HFFc6 (cell line): ENCODE measurements at regions not wholly inside any gene's neighbourhood (a gene's known extent, or its start where the extent isn't known, plus 50 kb on each side); places are given as distances from the start of the nearest gene placed in this dataset.

ENCODE experiments used
- DNase-seq: peaks from one replicate; pipeline ENCODE4 v3.0.0-alpha.2; 2018
- H3K27ac Mint-ChIP-seq: 2 replicates; pipeline ENCODE4 v1.8.0; 2020; ENCODE audit warnings: mild to moderate bottlenecking, mixed read lengths
- H3K27me3 Mint-ChIP-seq: 2 replicates; pipeline ENCODE4 v1.8.0; 2021; ENCODE audit warnings: mild to moderate bottlenecking, moderate library complexity, mixed read lengths; ENCODE audit not compliant: insufficient read depth
- H3K36me3 Mint-ChIP-seq: 2 replicates; pipeline ENCODE4 v1.8.0; 2021; ENCODE audit warnings: low read depth, mixed read lengths
- H3K4me1 Mint-ChIP-seq: 2 replicates; pipeline ENCODE4 v1.8.0; 2020; ENCODE audit warnings: low read depth, mixed read lengths
- H3K4me3 Mint-ChIP-seq: 2 replicates; pipeline ENCODE4 v1.8.0; 2020; ENCODE audit warnings: mild to moderate bottlenecking, moderate library complexity, mixed read lengths
- H3K9me3 Mint-ChIP-seq: 2 replicates; pipeline ENCODE4 v1.8.0; 2020; ENCODE audit warnings: mild to moderate bottlenecking, mixed read lengths
- TF ChIP-seq, protein P1 (sequence below): fragments of 200-600 bp; sonication (generic); IDR thresholded peaks from 2 replicates; pipeline ENCODE4 v1.5.0; 2021; ENCODE audit warnings: antibody characterized with exemption, mild to moderate bottlenecking

DNA sequence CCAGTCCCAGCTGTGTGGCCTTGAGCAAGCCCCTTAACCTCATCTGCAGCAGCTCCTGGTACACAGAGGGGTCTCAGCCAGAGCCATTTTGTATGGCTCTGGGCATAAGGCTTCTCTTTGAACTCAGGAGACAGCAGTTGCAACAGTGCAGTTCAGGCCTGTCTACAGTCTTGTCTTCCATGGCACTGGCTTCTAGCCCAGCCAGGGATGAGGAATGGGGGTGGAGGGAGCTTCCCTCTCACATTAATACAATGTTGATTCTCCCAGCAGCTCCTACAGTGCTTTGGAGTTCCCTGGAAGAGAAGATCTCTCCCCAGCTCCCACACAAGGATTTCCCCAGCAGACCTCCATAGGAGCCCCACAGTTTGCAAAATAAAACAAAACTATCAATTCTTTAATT, 350.2 kb downstream of the BUD13 start:
- H3K4me1 Mint-ChIP-seq, result no peaks in the 10 kb centered on the region
- H3K27ac Mint-ChIP-seq, result no peak overlapping the region
- H3K9me3 Mint-ChIP-seq, result peaks cover 29% of the 10 kb centered on the region
- no peak overlapping the region for H3K4me3 Mint-ChIP-seq
- no peaks in the 10 kb centered on the region; the same call in 1 of the 2 replicates for H3K36me3 Mint-ChIP-seq
- TF ChIP-seq, protein P1, sequence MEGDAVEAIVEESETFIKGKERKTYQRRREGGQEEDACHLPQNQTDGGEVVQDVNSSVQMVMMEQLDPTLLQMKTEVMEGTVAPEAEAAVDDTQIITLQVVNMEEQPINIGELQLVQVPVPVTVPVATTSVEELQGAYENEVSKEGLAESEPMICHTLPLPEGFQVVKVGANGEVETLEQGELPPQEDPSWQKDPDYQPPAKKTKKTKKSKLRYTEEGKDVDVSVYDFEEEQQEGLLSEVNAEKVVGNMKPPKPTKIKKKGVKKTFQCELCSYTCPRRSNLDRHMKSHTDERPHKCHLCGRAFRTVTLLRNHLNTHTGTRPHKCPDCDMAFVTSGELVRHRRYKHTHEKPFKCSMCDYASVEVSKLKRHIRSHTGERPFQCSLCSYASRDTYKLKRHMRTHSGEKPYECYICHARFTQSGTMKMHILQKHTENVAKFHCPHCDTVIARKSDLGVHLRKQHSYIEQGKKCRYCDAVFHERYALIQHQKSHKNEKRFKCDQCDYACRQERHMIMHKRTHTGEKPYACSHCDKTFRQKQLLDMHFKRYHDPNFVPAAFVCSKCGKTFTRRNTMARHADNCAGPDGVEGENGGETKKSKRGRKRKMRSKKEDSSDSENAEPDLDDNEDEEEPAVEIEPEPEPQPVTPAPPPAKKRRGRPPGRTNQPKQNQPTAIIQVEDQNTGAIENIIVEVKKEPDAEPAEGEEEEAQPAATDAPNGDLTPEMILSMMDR, result no peak
- DNase-seq, result no peak
- H3K27me3 Mint-ChIP-seq, result peaks cover 3% of the 10 kb centered on the region

DNA sequence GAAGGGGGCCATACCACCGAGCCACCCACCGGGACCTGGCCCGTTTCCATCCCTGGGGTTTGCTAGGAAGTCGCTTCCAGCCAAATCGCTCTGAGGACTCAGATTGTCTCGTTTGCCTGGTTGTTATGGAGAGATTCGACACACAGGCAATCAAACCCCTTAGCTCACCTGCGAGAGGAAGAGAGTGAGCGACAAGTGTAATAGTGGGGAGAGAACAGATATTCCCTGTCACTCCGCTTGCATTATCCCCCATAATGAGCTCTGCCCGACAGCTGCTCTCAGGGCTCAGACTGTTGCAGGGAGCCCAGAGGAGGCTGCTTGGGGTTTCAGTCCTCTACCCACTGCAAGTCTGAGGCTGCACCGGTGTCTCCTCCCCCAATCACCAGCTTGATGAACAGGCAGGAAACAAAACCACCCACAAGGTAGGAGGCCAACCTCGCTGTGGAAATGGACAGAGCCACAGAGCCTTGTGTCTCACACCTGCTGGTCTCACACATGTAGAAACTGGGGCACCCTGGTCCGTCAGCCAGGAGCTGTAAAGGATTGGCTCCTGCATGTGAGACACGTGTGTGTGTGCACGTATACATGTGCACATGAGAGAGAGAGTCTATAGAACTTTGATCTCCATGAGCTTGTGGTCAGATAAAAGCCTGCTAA, 351.1 kb downstream of the BUD13 start:
- H3K9me3 Mint-ChIP-seq, result peaks cover 35% of the 10 kb centered on the region
- no peaks in the 10 kb centered on the region for H3K4me1 Mint-ChIP-seq
- peaks cover 3% of the 10 kb centered on the region for H3K27me3 Mint-ChIP-seq
- TF ChIP-seq, protein P1, result no peak
- H3K36me3 Mint-ChIP-seq, result no peaks in the 10 kb centered on the region; the same call in 1 of the 2 replicates
- H3K4me3 Mint-ChIP-seq, result no peak overlapping the region
- H3K27ac Mint-ChIP-seq, result no peak overlapping the region
- no peak for DNase-seq

DNA sequence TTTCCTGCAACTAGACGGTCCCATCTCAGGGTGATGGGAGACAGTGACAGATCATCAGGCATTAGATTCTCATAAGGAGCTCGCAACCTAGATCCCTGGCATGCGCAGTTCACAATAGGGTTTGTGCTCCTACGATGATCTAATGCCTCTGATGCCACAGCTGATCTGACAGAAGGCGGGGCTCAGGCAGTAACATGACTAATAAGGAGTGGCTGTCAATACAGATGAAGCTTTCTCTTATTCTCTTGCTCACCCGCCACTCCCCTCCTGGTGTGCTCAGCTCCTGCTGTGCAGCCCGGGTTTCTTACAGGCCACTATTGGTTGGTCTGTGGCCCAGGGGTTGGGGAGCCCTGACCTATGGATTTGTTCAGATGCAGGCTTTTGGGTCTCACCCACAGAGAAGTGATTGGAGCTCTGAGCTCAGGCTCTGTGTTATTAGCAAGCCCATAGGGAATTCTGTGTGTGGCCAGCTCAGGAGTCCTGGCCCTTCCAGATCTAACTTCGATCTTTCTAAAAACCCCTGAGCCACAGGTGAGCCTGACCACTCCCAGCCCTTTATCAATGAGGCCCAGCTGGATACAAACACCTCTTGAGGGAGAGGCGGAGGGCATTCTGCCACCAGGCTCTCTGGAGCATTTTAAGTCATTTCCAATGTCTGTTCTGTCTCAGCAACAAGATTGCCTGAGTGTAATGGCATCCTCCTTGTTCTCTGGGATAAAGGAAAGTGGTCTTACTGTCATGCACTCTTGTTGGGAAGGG, 351.8 kb downstream of the BUD13 start:
- H3K4me1 Mint-ChIP-seq, result no peaks in the 10 kb centered on the region
- peaks cover 3% of the 10 kb centered on the region for H3K27me3 Mint-ChIP-seq
- peaks cover 6% of the 10 kb centered on the region; the same call in 1 of the 2 replicates for H3K36me3 Mint-ChIP-seq
- TF ChIP-seq, protein P1, result no peak
- no peak overlapping the region for H3K4me3 Mint-ChIP-seq
- no peak for DNase-seq
- H3K9me3 Mint-ChIP-seq, result peaks cover 39% of the 10 kb centered on the region
- H3K27ac Mint-ChIP-seq, result no peak overlapping the region

DNA sequence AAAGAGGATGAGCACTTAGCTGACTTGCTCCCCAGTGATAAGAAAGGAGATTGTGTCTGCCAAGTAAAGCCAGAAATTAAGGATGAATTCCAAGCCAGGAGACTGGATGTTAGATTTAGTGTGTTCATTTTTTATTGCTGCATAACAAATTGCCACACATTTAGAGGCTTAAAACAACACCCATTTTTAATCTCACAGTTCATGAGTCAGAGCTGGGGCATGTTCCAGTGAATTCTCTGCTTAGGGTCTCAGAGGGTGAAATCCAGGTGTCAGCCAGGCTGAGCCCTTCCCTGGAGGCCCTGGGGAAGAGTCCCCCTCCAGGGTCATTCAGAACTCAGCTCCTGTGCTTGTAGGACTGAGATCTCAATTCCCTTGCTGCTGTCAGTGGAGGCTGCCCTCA, 352.8 kb downstream of the BUD13 start:
- no peak for DNase-seq
- peaks cover 3% of the 10 kb centered on the region for H3K27me3 Mint-ChIP-seq
- H3K9me3 Mint-ChIP-seq, result peaks cover 37% of the 10 kb centered on the region
- no peak overlapping the region for H3K27ac Mint-ChIP-seq
- no peaks in the 10 kb centered on the region for H3K4me1 Mint-ChIP-seq
- TF ChIP-seq, protein P1, result no peak
- peaks cover 6% of the 10 kb centered on the region; the same call in 1 of the 2 replicates for H3K36me3 Mint-ChIP-seq
- no peak overlapping the region for H3K4me3 Mint-ChIP-seq

DNA sequence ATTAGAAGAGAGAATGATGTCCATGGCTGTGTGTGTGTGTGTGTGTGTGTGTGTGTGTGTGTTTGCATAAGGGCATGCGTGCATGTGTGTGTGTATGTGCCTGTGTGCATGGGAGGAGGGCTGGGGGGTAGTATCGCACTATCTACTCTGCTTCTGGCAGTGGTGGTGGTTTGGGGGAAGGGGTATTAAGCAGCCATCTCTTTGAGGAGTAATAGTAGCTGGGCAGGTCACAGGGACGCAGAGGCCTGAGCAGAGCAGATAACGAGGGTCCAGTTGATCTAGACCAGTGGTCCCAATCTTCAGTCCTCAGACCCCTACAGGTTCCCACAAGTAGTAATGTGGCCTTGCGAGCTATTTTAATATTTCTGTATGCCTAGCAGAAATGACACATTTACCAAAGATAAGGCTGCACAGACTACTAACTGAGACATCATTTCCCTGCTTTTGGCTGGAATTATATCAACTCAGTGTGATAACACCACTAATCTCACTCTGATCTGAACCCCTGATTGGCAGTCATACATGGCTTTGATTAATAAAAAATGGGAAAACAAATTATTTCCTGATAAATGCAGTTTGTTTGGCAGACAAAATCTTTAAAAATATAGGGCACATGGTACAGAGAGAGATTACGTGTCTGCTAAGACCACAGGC, 354.3 kb downstream of the BUD13 start:
- Mint-ChIP-seq H3K9me3 (peaks cover 37% of the 10 kb centered on the region), H3K27me3 (peaks cover 3% of the 10 kb centered on the region; the same call in 1 of the 2 replicates), H3K27ac (no peak overlapping the region), H3K4me1 (no peaks in the 10 kb centered on the region), H3K4me3 (no peak overlapping the region), H3K36me3 (peaks cover 6% of the 10 kb centered on the region; the same call in 1 of the 2 replicates)
- DNase-seq, result no peak
- TF ChIP-seq, protein P1, result no peak
